HepG2 (cell line): ENCODE measurements at regions not wholly inside any gene's neighbourhood (a gene's known extent, or its start where the extent isn't known, plus 50 kb on each side); places are given as distances from the start of the nearest gene placed in this dataset.

Experiments
- ATAC-seq: fragments of 200-7000 bp; cut with Tn5 transposase; 3 replicates; pipeline ENCODE4 v1.9.1; 2020; ENCODE audit warnings: mild to moderate bottlenecking, moderate library complexity
- BruUV-seq: library from RNA; stranded (reverse); fragments of 400-500 nt; replicated peaks from 2 replicates; lab custom pipeline; 2021; lab: Mats Ljungman, UMichigan
- CTCF ChIA-PET: fragments of 300-600 bp; formaldehyde crosslinking; extraction: SDS; loops from one replicate; lab custom pipeline; 2021; ENCODE audit warnings: low total read pairs, inconsistent platforms, low intra/inter-chr PET ratio; lab: Yijun Ruan, JAX
- POLR2A ChIA-PET: fragments of 350-600 bp; sonication (Branson Sonifier 250); formaldehyde crosslinking; loops from one replicate; lab custom pipeline; 2020; ENCODE audit warnings: antibody characterized with exemption, inconsistent platforms; lab: Yijun Ruan, JAX
- DNase-seq: peaks from one replicate; pipeline ENCODE4 v3.0.0-alpha.2; 2015; ENCODE audit warnings: low spot score
- FAIRE-seq: peaks from 3 replicates; lab custom pipeline; 2011; peaks lifted over from hg19 to GRCh38; lab: Jason Lieb, UNC
- H2AFZ ChIP-seq: one replicate; pipeline ENCODE4 v1.6.1; 2011; ENCODE audit warnings: low read length, inconsistent platforms
- H3K27ac ChIP-seq: fragments of 300-600 bp; 3 replicates; pipeline ENCODE4 v1.8.0; 2011; ENCODE audit warnings: mixed run types, mild to moderate bottlenecking, mixed read lengths, low read length, inconsistent platforms; ENCODE audit not compliant: insufficient read depth; ENCODE audit errors: extremely low read length
- H3K27me3 ChIP-seq, 2 experiments: fragments of 200-600 bp in 1 of 2; 2 replicates in 1 of 2; 3 replicates in 1 of 2; pipeline versions ENCODE4 v1.6.0 to v1.8.0; 2011; ENCODE audit warnings: low read length in 2 of 2, mild to moderate bottlenecking in 2 of 2, moderate library complexity in 2 of 2, inconsistent platforms in 1 of 2; ENCODE audit not compliant: insufficient read depth in 2 of 2, control insufficient read depth in 1 of 2
- H3K36me3 ChIP-seq, 2 experiments: fragments of 200-600 bp in 1 of 2; replicated peaks in 1 of 2; 2 replicates in 1 of 2; 3 replicates in 1 of 2; pipeline versions ENCODE4 v1.5.1 to v1.8.0; 2011; ENCODE audit warnings: low read length in 2 of 2, inconsistent platforms in 1 of 2; ENCODE audit not compliant: insufficient read depth in 2 of 2, control insufficient read depth in 1 of 2
- H3K4me1 ChIP-seq: 2 replicates; pipeline ENCODE4 v1.5.1; 2012; ENCODE audit warnings: low read length, inconsistent platforms; ENCODE audit not compliant: insufficient read depth
- H3K4me2 ChIP-seq: 2 replicates; pipeline ENCODE4 v1.6.0; 2011; ENCODE audit warnings: low read depth, low read length, inconsistent platforms
- H3K4me3 ChIP-seq, 3 experiments: fragments of 200-600 bp in 1 of 3; sonication (generic), shearing (Covaris generic) in 1 of 3; replicated peaks in 1 of 3; 2 replicates each; pipeline ENCODE4 v1.5.1; 2011 to 2016; ENCODE audit warnings: low read length in 3 of 3, inconsistent platforms in 2 of 3, low read depth in 2 of 3, mild to moderate bottlenecking in 2 of 3, control low read depth in 1 of 3, mixed read lengths in 1 of 3; ENCODE audit not compliant: insufficient read depth in 1 of 3
- H3K79me2 ChIP-seq: one replicate; pipeline ENCODE4 v1.6.1; 2011; ENCODE audit warnings: low read length, inconsistent platforms; ENCODE audit not compliant: insufficient read depth
- H3K9ac ChIP-seq: 2 replicates; pipeline ENCODE4 v1.6.0; 2011; ENCODE audit warnings: mild to moderate bottlenecking, low read depth, low read length, inconsistent platforms; ENCODE audit not compliant: insufficient read depth
- H3K9me3 ChIP-seq: 2 replicates; pipeline ENCODE4 v1.5.1; 2012; ENCODE audit warnings: mild to moderate bottlenecking, low read length
- H4K20me1 ChIP-seq: 2 replicates; pipeline ENCODE4 v1.6.0; 2011; ENCODE audit warnings: inconsistent platforms, mild to moderate bottlenecking, low read length, moderate library complexity; ENCODE audit not compliant: insufficient read depth
- FOXA1 ChIP-seq, 2 experiments: fragments of 450-650 bp in 1 of 2; sonication (generic) in 1 of 2; formaldehyde crosslinking in 1 of 2; IDR thresholded peaks; 2 replicates each; pipeline versions ENCODE4 v1.4.0 to v1.6.1; 2016 to 2020; ENCODE audit warnings: missing genetic modification reagents in 1 of 2
- JDP2 ChIP-seq: sonication (generic); formaldehyde crosslinking; IDR thresholded peaks from 2 replicates; pipeline ENCODE4 v1.8.1; 2022; ENCODE audit warnings: missing genetic modification reagents, borderline replicate concordance
- MLLT10 ChIP-seq: sonication (generic); formaldehyde crosslinking; IDR thresholded peaks from 2 replicates; pipeline ENCODE4 v1.4.0; 2020; ENCODE audit warnings: missing genetic modification reagents
- ONECUT2 ChIP-seq: sonication (generic); formaldehyde crosslinking; IDR thresholded peaks from 2 replicates; pipeline ENCODE4 v1.4.0; 2020; ENCODE audit warnings: missing genetic modification reagents
- PRDM15 ChIP-seq: sonication (generic); formaldehyde crosslinking; IDR thresholded peaks from 2 replicates; pipeline ENCODE4 v1.4.0; 2020; ENCODE audit warnings: missing genetic modification reagents
- RAD21 ChIP-seq: fragments of 450-650 bp; formaldehyde crosslinking; IDR thresholded peaks from 2 replicates; pipeline ENCODE4 v1.5.0; 2020; ENCODE audit warnings: mild to moderate bottlenecking
- SMC3 ChIP-seq: IDR thresholded peaks from 2 replicates; pipeline ENCODE4 v1.6.1; 2011; ENCODE audit warnings: low read length, improper control_type of control experiment
- STAG1 ChIP-seq: sonication (generic); formaldehyde crosslinking; IDR thresholded peaks from 2 replicates; pipeline ENCODE4 v1.4.0; 2020; ENCODE audit warnings: missing genetic modification reagents
- ZNF333 ChIP-seq: sonication (generic); formaldehyde crosslinking; IDR thresholded peaks from 2 replicates; pipeline ENCODE4 v1.4.0; 2020; ENCODE audit warnings: mild to moderate bottlenecking, missing genetic modification reagents, borderline replicate concordance
- WGBS: methylation state at CpG from one replicate; pipeline ENCODE4 v1.1.6; 2017; ENCODE audit warnings: low lambda C conversion rate; 5-methylcytosine and 5-hydroxymethylcytosine counted together
- in situ Hi-C: cut with HindIII; loops from 2 replicates; pipeline ENCODE4 v1.10.0; 2017; ENCODE audit warnings: low pct_unique_long_range_greater_than_20kb; ENCODE audit not compliant: extremely low pct_ligation_motif_present
- intact Hi-C: fragments of 100-400 bp; cut with micrococcal nuclease; formaldehyde crosslinking; loops from one replicate; pipeline ENCODE4 v1.10.0; 2022; ENCODE audit not compliant: unreplicated experiment
- TF ChIP-seq, protein P1 (sequence below): sonication (generic); formaldehyde crosslinking; IDR thresholded peaks from 2 replicates; pipeline ENCODE4 v1.5.0; 2020; ENCODE audit warnings: mild to moderate bottlenecking, missing genetic modification reagents, moderate library complexity
- TF ChIP-seq, protein P2 (sequence below): sonication (generic); formaldehyde crosslinking; IDR thresholded peaks from 2 replicates; pipeline ENCODE4 v1.4.0; 2020; ENCODE audit warnings: missing genetic modification reagents

DNA sequence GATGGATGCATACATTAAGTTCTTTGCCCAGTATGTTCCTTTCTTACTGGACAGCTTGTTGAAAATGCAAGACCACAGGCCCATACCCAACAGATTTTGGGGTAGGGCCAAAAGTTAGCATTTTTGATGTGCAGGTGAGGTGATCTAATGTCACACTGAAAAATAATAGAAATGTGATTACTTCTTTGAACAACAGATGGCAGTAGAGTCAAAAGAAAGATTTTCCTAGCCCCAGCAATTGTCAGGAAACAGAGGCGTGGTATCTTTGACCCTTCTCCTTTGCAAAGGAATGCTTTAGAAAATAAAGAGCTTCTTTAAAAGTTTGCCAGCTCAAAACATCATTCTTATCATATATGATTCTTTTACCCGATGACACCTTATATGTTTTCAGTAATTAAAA, 343.6 kb upstream of the SYT4 start:
- in situ Hi-C loops (loop anchor here (5.0 kb wide), 1 partner anchor 1761 kb away; no protein-coding TSS in a partner anchor), intact Hi-C loops (loop anchor here (5.0 kb wide), 1 partner anchor 1761 kb away; no protein-coding TSS in a partner anchor)
- BruUV-seq = no TSS peak
- TF ChIP-seq JDP2 (CRISPR knock-in tag) (no peak), SMC3 (peak; percentile 26), STAG1 (peak; percentile 70), FOXA1 (IDR thresholded peaks at IDR 0.05) (no peak), FOXA1 (CRISPR knock-in tag; IDR thresholded peaks at IDR 0.05) (no peak), RAD21 (CRISPR knock-in tag) (0 out of 2 replicates have a peak, but pooled peaks have one; percentile 16)
- TF ChIP-seq, protein P1, sequence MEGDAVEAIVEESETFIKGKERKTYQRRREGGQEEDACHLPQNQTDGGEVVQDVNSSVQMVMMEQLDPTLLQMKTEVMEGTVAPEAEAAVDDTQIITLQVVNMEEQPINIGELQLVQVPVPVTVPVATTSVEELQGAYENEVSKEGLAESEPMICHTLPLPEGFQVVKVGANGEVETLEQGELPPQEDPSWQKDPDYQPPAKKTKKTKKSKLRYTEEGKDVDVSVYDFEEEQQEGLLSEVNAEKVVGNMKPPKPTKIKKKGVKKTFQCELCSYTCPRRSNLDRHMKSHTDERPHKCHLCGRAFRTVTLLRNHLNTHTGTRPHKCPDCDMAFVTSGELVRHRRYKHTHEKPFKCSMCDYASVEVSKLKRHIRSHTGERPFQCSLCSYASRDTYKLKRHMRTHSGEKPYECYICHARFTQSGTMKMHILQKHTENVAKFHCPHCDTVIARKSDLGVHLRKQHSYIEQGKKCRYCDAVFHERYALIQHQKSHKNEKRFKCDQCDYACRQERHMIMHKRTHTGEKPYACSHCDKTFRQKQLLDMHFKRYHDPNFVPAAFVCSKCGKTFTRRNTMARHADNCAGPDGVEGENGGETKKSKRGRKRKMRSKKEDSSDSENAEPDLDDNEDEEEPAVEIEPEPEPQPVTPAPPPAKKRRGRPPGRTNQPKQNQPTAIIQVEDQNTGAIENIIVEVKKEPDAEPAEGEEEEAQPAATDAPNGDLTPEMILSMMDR = peak; percentile 63
- H4K20me1 ChIP-seq = no peaks in the 10 kb centered on the region
- no peak overlapping the region for H3K27ac ChIP-seq
- ATAC-seq (peak; percentile 56; the same call in 2 of the 3 replicates), FAIRE-seq (peak; percentile 84), DNase-seq (peak; percentile 5)
- H3K79me2 ChIP-seq = no peaks in the 10 kb centered on the region
- ChIA-PET CTCF (interaction anchor here (1.0 to 2.8 kb wide), 2 partner anchors 1589 to 1592 kb away, joined by 3 to 19 read pairs; no protein-coding TSS in a partner anchor), POLR2A (no interaction called here)
- H3K4me3 ChIP-seq = no peak overlapping the region
- H3K4me1 ChIP-seq = no peaks in the 10 kb centered on the region
- 6% methylated on average over 2 of the region's 2 CpGs for WGBS
- H2AFZ ChIP-seq = no peak overlapping the region
- H3K4me2 ChIP-seq = no peak overlapping the region
- H3K9ac ChIP-seq = no peak overlapping the region
- no peaks in the 10 kb centered on the region for H3K27me3 ChIP-seq
- H3K36me3 ChIP-seq = no peaks in the 10 kb centered on the region
- H3K9me3 ChIP-seq = no peaks in the 10 kb centered on the region

DNA sequence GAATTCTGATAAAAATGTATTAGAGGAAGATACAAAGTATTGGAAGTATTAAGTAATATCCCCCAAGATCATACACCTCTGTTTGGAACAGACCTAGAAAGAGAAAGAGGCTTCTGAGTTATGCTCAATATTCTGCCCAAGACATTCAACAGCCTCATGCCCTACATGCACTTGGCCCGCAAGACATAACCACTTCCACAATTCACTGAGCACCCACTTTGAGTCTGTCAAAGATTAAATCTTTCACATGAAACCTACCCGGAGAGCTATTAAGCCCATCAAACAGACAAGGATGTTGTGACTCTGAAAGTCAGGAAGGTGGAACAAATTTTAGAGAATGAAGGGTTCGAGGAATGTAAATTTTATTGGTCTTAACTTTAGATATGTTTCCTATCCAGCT, 344.7 kb upstream of the SYT4 start:
- H3K36me3 ChIP-seq = no peaks in the 10 kb centered on the region
- intact Hi-C loops = loop anchor here (5.0 kb wide), 1 partner anchor 1760 kb away; no protein-coding TSS in a partner anchor
- no peak for FAIRE-seq
- no peak overlapping the region for H3K4me2 ChIP-seq
- no peak for ATAC-seq
- no peak for DNase-seq
- in situ Hi-C loops = loop anchor here (5.0 kb wide), 1 partner anchor 1760 kb away; no protein-coding TSS in a partner anchor
- no TSS peak for BruUV-seq
- no peaks in the 10 kb centered on the region for H3K79me2 ChIP-seq
- no peaks in the 10 kb centered on the region for H4K20me1 ChIP-seq
- no peak overlapping the region for H2AFZ ChIP-seq
- no peaks in the 10 kb centered on the region for H3K4me1 ChIP-seq
- CTCF ChIA-PET = interaction anchor here (2.8 kb wide), 1 partner anchor 1591 kb away, joined by 19 read pairs; no protein-coding TSS in a partner anchor
- H3K9me3 ChIP-seq = no peaks in the 10 kb centered on the region
- no peak overlapping the region for H3K27ac ChIP-seq
- H3K27me3 ChIP-seq = no peaks in the 10 kb centered on the region
- WGBS = 8% methylated on average over 3 of the region's 3 CpGs
- H3K9ac ChIP-seq = no peak overlapping the region
- H3K4me3 ChIP-seq = no peak overlapping the region
- POLR2A ChIA-PET = no interaction called here
- no peak for TF ChIP-seq PRDM15
- no peak for TF ChIP-seq ONECUT2 (CRISPR knock-in tag)
- TF ChIP-seq MLLT10 (CRISPR knock-in tag) = no peak
- no peak for TF ChIP-seq ZNF333 (CRISPR knock-in tag)
- TF ChIP-seq, protein P2, sequence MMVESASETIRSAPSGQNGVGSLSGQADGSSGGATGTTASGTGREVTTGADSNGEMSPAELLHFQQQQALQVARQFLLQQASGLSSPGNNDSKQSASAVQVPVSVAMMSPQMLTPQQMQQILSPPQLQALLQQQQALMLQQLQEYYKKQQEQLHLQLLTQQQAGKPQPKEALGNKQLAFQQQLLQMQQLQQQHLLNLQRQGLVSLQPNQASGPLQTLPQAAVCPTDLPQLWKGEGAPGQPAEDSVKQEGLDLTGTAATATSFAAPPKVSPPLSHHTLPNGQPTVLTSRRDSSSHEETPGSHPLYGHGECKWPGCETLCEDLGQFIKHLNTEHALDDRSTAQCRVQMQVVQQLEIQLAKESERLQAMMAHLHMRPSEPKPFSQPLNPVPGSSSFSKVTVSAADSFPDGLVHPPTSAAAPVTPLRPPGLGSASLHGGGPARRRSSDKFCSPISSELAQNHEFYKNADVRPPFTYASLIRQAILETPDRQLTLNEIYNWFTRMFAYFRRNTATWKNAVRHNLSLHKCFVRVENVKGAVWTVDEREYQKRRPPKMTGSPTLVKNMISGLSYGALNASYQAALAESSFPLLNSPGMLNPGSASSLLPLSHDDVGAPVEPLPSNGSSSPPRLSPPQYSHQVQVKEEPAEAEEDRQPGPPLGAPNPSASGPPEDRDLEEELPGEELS = no peak
